GM10248 (cell line): ENCODE measurements at regions not wholly inside any gene's neighbourhood (a gene's known extent, or its start where the extent isn't known, plus 50 kb on each side); places are given as distances from the start of the nearest gene placed in this dataset.

Experiments
- CTCF ChIA-PET: fragments of 300-600 bp; sonication (Branson Sonifier 250); formaldehyde crosslinking; extraction: SDS; loops from one replicate; lab custom pipeline; 2021; ENCODE audit warnings: antibody characterized with exemption; lab: Yijun Ruan, JAX
- POLR2A ChIA-PET: fragments of 350-650 bp; sonication (Branson Sonifier 250); formaldehyde crosslinking; extraction: SDS; loops from one replicate; lab custom pipeline; 2020; ENCODE audit warnings: antibody characterized with exemption; lab: Yijun Ruan, JAX
- DNase-seq: peaks from one replicate; pipeline ENCODE4 v3.0.0; 2012; ENCODE audit errors: extremely low spot score
- CTCF ChIP-seq: IDR thresholded peaks from 2 replicates; pipeline ENCODE4 v1.5.1; 2012; ENCODE audit warnings: mild to moderate bottlenecking, low read depth; ENCODE audit errors: extremely low read depth, missing control alignments, control extremely low read depth

- TF ChIP-seq CTCF, result no peak
- DNase-seq, result no peak
- ChIA-PET CTCF (no interaction called here), POLR2A (no interaction called here)
Measured at GRCh38 chr13:25042151-25042865, 53.6 kb upstream of the PABPC3 start.

- ChIA-PET CTCF (no interaction called here), POLR2A (no interaction called here)
- no peak for DNase-seq
- TF ChIP-seq CTCF, result no peak
Measured at GRCh38 chr13:25044071-25044470, 51.9 kb upstream of the PABPC3 start.
